Activated CD4-positive, alpha-beta T cell treated with anti-CD3 and anti-CD28 coated beads, Interleukin-10, Interleukin-2, amounts not matched to agents 100 ng/mL and 50 ng/mL, durations not matched to agents 16 hours and 8 hours (primary cell): ENCODE measurements at regions not wholly inside any gene's neighbourhood (a gene's known extent, or its start where the extent isn't known, plus 50 kb on each side); places are given as distances from the start of the nearest gene placed in this dataset.

Source experiments
- DNase-seq: peaks from one replicate; pipeline ENCODE4 v3.0.0-alpha.2; 2020

DNA sequence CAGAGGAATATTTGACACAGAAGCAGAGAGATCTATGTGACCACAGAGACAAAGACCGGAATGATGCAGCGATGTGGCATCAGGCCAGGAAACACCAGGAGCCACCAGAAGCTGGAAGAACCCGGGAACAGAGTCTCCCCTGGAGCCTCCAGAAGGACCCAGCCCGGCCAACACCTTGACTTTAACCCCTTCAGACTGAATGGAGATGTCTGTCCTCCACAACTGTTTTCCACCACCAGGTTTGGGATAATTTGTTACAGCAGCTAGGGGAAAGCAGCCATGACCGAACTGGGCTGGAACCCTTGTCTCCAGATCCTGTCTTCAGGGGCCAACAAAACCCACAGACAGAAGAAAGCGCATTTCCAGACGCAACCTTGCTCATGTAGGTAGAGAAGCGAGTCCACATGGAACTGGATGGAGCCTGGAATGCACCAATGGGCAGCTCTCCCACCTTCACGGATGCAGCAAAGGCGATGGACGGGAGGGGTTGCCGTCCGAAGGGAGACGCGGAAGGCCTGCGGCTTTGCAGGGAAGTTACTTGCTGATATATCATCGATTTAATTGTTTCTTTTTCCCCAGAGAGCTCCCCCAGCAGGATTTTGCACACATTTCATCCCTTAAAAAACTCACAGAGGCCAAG is 396.6 kb downstream of the NPHP4 start:
- DNase-seq = no peak

DNA sequence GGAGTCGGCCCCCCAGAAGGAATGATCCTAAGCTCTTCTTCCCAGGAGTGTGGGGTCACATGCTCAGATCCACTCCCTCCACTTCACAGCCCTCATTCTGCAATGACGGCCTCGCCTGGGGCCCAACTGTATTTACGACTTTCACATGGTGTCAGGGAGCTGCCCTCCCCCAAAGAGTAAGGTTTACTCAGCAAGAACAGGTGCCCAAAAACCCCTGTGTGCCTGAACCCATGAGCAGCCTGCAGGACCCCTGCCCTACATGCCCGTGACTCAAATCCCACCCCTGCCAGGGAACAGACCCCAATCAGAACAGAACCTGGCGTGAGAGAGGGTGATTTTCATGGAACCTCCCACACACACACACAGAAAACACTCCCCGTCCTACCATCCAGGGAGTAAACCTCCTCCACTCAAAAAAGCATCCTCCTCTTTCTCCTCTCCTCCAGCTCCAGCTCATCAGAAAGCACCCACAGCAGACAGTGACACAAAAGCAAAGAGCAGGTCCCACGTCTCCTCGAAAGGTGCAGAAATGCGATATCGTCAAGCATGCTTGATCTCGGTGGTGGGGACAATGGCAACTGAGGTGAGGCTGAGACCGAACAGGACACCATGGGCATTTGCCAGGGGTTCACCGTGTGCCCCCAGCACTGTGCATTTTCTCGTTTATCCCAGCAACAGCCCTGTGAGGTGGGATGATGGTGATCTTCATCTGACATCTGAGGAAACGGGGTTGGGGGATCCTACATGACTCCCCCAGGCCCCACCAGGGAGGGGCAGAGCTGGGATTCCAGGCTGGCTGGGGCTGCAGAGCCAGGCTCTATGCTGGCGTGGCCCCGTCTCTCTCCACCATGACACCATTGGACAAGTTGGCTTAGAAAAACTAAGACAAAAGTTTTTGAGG is 397.9 kb downstream of the NPHP4 start:
- no peak for DNase-seq

DNA sequence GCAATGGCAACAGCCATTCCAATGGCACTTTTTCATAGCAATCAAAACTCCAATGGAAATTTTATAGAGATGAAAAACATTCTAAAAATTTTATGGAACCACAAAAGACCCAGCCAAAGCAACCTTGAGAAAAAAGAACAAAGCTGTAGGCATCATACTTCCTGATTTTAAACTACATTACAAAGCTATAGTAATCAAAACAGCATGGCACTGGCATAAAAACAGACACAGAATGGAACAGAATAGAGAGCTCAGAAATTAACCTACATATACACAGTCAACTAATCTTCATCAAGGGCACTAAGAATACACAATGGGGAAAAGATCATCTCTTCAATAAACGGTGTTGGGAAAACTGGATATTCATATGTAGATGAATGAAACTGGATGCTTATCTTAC is 401.5 kb downstream of the NPHP4 start:
- DNase-seq = no peak

DNA sequence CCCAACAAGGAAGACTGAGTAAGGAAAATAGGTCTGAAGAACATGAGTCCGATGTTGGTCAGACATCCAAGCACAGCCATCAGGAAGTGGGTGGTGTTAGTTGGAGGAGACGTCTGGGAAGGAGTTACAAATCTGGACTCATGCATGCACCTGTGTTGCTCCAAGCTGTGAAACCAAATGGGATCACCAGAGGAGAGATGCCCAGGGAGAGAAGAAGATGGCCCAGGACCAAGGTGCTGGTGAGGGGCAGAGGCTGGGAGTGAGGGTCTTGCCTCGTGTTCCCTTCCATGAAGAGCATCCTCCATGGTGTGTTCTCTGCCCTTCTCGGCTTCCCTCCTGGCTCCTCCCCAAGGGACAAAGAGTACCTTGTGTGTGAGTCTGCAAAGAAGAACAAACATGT is 405.6 kb downstream of the NPHP4 start:
- no peak for DNase-seq

DNA sequence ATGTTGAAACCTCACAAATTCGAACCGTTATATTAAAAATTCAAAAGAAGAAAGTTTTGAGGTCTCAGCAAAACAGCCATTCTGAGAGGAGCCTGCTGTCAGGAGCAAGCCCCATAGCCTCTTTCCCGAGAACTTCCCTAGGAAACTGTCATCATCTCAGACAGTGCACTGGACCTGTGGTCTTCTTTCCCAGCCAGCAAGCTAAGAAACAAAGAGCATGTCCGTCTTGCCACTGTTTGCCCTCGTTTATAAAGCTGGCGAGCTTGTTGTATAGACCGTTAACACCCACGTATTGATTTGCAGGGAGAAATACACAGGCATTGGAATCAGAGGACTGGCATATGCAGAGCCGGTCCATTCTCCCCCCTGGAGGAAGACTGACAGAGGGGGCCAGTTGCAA is 407.0 kb downstream of the NPHP4 start:
- DNase-seq = no peak

DNA sequence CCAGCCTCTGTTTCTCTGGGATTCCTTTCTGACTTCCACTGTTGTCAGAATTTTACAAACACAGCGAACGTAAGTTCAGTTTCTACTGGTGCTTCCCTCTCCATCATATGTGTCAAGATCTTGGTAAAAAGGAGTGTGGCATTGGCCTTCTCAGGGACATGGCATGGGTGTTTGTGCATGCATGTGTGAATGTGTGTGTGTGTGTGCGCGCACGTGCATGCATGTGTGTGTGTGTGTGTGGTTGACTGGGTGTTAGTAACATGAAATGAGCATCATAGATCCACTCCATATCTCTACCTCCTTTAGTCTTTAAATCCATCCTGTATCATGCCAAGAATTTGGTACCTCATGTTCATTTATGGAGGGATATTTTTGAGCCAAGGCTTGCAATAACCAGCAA is 411.3 kb downstream of the NPHP4 start:
- no peak for DNase-seq

DNA sequence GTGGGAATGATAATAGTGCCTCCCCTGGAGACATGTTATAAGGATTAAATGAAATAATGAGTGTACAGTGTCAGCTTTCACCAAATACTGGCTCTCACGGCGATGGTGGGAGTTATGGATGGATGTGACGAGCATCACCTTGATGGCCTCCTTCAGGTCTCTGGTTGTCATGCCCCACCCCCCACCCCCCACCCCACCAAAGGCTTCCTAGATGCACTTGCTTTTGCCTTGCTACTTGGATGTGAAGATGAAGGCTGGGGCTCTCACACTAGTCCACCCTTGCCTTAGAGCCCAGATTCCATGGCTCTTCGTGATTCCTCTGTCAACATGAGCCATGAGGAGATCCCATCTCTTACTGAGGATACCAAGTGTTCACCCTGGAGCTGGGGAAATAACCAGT is 412.3 kb downstream of the NPHP4 start:
- no peak for DNase-seq

DNA sequence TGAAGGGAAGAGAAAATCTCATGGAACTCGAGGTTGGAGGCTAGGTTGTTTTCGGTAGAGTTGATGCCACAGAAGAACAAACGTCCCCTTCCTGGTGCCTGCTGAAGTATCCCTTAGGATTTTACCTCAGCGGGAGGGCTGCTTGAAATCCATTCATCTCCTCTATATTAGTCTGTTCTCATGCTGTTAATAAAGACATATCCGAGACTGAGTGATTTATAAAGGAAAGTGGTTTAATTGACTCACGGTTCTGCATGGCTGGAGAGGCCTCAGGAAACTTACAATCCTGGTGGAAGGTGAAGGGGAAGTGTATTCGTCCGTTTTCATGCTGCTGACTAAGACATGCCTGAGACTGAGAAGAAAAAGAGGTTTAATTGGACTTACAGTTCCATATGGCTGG is 413.5 kb downstream of the NPHP4 start:
- DNase-seq = no peak

DNA sequence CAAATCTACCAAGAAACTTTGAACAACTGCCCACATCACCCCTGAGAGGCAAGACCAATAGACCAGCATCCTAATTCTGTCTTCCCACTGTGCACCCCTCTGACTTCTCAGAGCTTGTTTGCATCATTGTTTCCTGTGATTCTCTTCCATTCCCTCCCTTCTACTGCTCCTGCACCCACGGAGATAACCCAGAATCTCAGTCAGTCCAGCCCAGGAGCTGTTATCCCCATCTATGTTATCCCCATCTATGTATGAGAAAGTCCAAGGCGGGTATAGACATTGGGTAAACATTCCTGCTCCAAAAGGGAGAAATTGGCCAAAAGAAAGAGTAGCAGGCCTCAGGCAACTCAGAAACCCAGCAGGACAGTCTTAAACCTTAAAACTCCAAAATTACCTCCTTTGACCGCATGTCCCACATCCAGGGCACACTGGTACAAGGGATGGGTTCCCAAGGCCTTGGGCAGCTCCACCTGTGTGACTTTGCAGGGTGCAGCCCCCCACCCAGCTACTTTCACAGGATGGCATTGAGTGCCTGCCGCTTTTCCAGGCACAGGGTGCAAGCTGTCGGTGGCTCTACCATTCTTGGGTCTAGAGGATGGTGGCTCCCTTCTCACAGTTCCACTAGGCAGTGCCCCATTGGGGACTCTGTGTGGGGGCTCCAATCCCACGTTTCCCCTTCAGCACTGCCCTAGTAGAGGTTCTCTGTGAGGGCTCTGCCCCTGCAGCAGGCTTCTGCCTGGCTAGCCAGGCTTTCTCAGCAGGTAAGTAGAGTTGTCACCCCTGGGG is 414.8 kb downstream of the NPHP4 start:
- no peak for DNase-seq

DNA sequence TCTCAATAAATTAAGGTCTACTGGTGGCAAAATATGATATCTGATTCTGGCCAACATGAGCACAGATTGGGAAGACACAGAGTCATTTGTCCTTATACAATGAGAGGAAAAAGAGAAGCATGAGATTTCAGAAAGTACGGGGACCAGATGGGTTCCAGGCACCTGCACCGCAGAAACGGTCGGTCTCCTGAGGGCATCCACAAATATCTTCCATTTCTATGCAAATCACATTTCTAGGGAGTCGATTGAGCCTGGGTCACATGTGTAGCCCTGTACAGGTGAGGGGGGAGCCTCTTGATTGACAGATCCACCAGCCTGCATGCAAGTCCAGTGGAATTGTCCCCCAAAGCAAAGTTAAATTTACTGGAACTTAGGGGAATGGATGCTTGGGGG is 415.6 kb downstream of the NPHP4 start:
- no peak for DNase-seq

DNA sequence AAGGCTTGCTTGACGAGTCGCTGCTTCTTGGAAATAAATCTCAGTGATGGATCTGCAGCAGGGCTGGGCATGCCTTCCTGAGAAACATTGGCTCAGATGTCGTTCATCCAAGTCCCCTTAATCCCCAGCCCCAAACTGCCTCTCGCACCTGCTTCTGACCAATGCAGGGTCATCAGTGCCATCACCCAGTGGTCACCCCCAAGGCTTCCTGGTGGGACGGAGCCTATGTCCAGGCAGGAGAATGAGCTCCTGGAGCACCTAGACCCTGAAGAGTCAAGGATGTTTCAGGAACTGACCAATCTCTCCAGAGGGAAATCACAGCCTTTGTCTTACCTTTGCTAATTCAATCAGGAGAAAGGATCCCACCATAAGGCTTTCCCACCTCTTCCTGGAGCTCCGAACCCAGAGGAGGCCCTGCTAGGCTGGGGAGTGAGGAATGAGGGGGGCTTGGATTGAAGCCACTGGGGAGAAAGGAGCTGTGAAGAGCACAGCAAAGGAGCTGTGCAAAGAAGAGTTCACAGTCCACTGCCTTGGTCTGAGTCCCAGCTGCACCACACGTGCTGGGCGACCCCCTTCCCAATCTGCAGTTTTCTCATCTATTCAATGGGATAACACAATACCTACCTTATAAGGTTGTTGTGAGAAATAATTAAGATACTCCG is 416.1 kb downstream of the NPHP4 start:
- DNase-seq = no peak

DNA sequence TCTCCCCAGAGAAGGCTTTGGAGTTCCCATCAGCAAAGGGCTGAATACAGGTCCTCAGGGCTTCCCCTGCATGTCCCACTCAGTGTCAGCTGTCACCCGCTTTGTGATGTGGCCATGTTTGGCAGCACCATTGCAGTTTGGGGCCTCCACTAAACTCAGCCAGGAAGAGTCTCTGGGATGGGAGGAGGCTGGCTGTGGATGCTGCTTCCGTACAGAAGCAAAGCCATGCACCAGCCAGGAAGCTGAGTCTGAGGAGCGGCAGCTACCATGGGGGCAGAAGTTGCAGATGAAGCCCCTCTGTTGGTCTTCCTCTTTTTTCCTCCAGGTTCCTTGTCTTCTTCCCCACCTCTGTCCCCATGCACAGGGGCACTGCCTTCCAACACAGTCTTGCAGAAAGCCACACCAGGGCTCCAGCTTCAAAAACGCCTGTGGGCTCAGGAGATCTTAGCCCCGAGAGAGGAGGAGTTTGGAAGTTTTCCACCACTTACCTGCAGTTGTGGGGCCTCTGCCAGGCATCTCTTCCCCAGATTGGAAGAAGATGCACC is 416.8 kb downstream of the NPHP4 start:
- no peak for DNase-seq

DNA sequence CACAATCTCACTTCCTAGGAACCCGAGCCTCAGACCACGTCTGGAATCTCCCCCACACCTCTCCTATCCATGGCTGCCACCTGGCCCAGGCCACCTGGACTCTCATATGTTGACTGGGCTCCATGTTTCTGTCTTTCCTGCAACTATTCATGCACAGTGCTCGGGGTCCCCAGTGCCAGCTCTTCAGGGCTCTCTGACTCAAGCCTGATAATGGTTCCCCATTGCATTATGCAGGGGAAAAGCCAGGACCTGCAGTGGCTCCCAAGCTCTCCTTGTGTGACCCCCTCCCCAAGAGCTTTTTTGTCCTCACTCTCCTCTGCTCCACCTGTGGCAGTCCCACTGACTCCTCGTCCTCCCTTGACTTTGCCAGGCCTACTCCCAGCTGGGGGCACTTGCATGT is 417.6 kb downstream of the NPHP4 start:
- no peak for DNase-seq

DNA sequence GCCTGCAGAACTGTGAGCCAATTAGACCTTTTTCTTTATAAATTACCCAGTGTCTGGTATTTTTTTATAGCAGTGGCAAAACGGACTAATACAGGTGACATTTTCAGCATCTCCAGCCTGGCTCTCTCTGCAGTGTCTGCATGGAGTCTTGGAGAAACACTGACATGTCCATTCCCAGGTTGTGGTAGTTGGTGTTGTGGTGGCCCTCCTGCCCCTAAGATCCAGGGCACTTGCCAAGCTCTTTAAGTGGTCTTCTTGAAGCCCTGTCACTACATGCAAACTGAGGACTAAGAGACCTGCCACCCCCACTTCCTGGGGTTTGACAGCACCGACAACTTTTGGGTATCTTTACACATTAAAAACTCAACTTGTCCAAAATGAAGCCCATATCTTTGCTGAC is 419.4 kb downstream of the NPHP4 start:
- DNase-seq = no peak

DNA sequence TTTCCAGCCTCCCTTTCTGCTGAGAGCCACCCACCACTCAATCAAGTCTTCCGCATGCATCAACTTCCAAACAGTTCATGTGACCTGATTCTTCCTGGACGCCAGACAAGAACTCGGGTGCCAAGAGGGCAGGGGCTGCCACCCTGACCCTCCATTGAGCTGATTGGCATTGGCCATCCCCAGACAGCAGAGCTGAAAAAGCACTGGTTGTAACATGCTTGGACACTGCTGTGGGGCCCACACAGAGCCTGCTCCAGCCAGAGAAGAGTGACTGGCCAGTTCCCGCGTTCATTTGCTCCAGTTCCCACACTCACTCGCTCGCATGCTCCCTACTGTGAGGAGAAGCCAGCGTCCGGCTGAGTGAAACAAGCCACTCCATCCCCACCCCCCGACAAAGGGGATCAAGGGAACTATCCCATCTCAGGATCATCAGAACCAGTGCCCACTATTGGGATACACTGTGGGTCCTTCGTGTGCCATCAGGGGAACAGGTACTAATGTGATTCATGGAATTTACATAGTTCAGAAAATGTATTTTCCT is 420.3 kb downstream of the NPHP4 start:
- DNase-seq = no peak

DNA sequence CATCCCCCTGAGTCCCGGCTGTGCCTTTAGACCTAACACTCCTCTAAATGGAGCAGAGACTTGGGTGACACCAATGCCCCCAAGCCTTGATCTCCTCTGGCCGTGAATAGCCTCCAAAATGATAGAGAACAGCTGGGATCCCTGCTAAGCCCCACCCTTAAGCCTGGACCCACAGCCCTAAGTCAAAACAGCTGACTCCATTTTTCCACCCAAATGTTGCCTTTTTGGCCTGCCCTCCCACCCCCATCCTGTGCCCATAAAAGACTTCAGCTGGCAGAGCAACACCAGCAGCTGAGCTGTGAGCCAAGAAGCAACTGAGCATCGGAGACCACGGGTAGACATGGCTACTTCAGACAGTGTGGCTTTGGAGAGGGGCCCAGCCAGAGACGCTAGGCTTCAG is 420.8 kb downstream of the NPHP4 start:
- no peak for DNase-seq

DNA sequence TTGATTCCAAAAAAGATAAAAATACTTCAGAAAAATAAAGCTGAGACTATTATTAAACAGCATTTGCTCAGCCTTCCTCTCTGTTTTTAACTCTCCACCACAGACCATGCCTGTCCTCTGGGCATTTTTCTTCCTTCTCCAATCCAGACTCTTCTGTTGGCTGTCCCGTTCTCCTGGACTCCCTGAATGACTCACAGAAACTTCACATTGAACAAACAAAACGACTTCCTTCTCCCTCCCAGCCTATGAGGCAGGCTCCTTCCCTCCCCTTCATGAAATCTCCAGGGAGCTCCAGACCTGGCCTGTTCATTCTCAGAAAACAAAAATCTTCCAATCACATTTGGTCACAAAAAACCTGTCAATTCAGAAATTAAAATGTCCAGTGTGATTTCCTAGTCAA is 421.3 kb downstream of the NPHP4 start:
- no peak for DNase-seq

DNA sequence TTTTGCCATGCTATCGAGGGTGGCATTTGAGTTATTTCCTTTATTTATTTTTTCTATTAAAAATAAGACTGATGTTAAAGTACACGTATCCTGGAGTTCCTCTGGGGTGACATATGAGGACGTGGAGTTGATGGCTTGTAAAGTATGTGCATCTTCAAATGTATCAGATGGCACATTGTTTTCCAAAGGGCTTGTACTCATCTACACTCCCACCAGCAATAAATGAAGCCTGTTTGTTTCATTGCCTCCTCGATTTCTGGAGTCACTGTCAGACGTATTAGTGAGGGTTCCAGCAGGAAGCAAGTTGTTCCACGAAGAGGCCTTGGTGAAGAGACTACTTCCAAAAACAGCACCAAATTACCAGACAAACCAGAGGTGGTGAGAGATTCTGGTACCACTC is 423.9 kb downstream of the NPHP4 start:
- no peak for DNase-seq

DNA sequence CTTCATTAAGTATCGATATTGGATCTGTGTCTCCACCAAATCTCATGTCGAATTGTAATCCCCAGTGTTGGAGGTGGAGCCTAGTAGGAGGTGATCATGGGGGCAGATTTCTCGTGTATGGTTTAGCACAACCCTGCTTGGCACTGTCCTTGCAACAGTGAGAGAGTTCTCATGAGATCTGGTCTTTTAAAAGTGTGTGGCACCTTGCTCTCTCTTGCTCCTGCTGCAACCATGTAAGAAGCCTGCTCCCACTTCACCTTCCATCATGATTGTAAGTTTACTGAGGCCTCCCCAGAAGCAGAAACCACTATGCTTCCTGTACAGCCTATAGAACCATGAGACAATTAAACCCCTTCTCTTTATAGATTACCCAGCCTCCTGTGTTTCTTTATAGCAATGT is 424.4 kb downstream of the NPHP4 start:
- DNase-seq = no peak

DNA sequence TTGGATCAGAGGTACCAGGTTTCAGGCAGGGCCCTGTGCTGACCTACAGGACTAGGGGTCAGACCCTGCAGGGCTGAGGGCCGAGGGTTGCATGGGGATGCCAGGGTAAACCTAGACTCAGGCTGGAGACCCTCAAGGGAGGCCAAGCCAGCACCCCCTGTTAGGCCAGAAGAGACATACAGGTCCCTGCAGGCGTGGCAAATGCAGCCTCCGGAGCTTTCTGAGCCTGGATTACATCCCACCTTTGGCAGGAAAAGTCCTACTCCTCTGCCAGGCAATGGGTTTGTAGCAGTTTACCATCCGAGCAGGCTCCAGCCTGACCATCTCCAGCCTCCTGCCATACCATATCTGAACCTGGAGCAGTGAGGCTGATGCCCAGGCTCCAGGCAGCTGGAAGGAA is 425.3 kb downstream of the NPHP4 start:
- no peak for DNase-seq

DNA sequence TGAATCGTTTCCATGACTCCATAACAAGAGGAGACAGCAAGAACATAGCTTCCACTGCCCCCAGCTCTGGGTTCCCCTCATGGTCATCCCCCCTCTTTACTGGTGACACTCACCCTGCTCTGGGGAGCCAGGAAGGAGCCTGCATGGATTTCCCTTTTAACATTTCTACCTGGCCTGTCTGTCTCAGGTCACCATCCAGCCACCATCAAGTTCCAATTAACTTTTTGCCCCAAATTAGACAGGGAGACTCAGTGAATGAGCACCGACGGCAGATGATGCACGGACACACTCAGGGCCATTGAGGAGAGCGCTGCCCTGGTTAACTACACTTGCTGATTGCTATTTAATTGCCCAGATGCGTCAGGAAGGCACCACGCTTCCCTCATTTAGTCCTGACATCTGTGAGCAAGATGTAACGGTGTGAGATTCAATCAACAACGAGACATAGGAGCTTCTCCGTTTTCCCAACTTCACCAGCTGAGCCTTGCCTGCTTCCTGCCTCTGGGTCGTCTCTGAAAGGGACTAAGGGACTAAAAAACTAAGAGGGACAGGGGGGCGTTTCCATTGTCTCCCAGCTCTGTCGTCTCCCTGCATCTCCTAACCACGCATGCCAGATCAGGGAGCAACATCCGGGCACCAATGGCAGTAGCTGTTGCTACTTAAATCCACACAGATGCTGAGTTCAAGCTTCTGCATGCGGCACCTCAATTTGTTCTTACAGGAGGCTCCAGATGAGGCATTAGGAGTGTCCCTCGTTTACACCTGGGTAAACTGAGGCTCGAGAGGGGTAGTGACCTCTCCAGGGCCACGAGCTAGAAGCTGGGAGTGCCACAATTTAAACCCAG is 426.7 kb downstream of the NPHP4 start:
- no peak for DNase-seq
